HL-60 (cell line): ENCODE measurements at regions not wholly inside any gene's neighbourhood (a gene's known extent, or its start where the extent isn't known, plus 50 kb on each side); places are given as distances from the start of the nearest gene placed in this dataset.

ENCODE experiments used
- DNase-seq, 2 experiments: peaks; one replicate each; pipeline ENCODE4 v3.0.0-alpha.2; 2010 to 2020; ENCODE audit warnings: low read depth in 1 of 2, low spot score in 1 of 2
- H3K27ac ChIP-seq: fragments of 250-450 bp; sonication (Bioruptor Pico); replicated peaks from 2 replicates; pipeline ENCODE4 v1.5.1; 2020; ENCODE audit warnings: mild to moderate bottlenecking, moderate library complexity
- H3K27me3 ChIP-seq: fragments of 250-450 bp; sonication (Bioruptor Pico); 2 replicates; pipeline ENCODE4 v1.5.1; 2021; ENCODE audit warnings: mild to moderate bottlenecking, moderate library complexity; ENCODE audit not compliant: insufficient read depth, poor library complexity, severe bottlenecking
- H3K4me3 ChIP-seq: replicated peaks from 2 replicates; pipeline ENCODE4 v1.5.1; 2011; ENCODE audit warnings: mild to moderate bottlenecking, control low read depth, low read length; ENCODE audit not compliant: insufficient read depth
- CTCF ChIP-seq: IDR thresholded peaks from one replicate; pipeline ENCODE4 v1.5.1; 2011; ENCODE audit warnings: low read length, control low read depth, inconsistent platforms; ENCODE audit not compliant: insufficient read depth
- GABPA ChIP-seq: IDR thresholded peaks from 2 replicates; pipeline ENCODE4 v1.6.1; 2012; ENCODE audit warnings: low read depth
- POLR2AphosphoS5 ChIP-seq: IDR thresholded peaks from 2 replicates; pipeline ENCODE4 v1.6.1; 2012; ENCODE audit warnings: low read depth
- REST ChIP-seq: IDR thresholded peaks from 2 replicates; pipeline ENCODE4 v1.6.1; 2012; ENCODE audit warnings: low read depth; ENCODE audit not compliant: insufficient replicate concordance
- SPI1 ChIP-seq: IDR thresholded peaks from 2 replicates; pipeline ENCODE4 v1.6.1; 2012; ENCODE audit warnings: low read depth, mild to moderate bottlenecking, borderline replicate concordance

- DNase-seq, result no peak
- Histone ChIP-seq H3K4me3 (no peak overlapping the region), H3K27ac (no peak overlapping the region), H3K27me3 (no peaks in the 10 kb centered on the region)
- TF ChIP-seq SPI1 (no peak), GABPA (no peak), REST (no peak), POLR2AphosphoS5 (no peak), CTCF (no peak)
These were observed 211.4 kb downstream of the TUSC7 start for GRCh38 chr3:116920826-116921610.

- Histone ChIP-seq H3K4me3 (no peak overlapping the region), H3K27me3 (no peaks in the 10 kb centered on the region), H3K27ac (no peak overlapping the region)
- DNase-seq, result no peak
- TF ChIP-seq POLR2AphosphoS5, result no peak
- no peak for TF ChIP-seq SPI1
- TF ChIP-seq REST, result no peak
- no peak for TF ChIP-seq CTCF
- no peak for TF ChIP-seq GABPA
These were observed 218.3 kb downstream of the TUSC7 start for GRCh38 chr3:116927918-116928317.

- no peak for TF ChIP-seq POLR2AphosphoS5
- no peak for TF ChIP-seq REST
- no peak for TF ChIP-seq GABPA
- no peak for TF ChIP-seq SPI1
- TF ChIP-seq CTCF, result no peak
- DNase-seq, result no peak
- H3K27ac ChIP-seq, result no peak overlapping the region
- no peaks in the 10 kb centered on the region for H3K27me3 ChIP-seq
- no peak overlapping the region for H3K4me3 ChIP-seq
These were observed 220.1 kb downstream of the TUSC7 start for GRCh38 chr3:116929505-116930222.
